Upper lobe of right lung (tissue), 1 donor: ENCODE measurements at regions not wholly inside any gene's neighbourhood (a gene's known extent, or its start where the extent isn't known, plus 50 kb on each side); places are given as distances from the start of the nearest gene placed in this dataset.

ENCODE experiments used
- ATAC-seq: fragments of 200-7000 bp; cut with Tn5 transposase; one replicate; pipeline ENCODE4 v1.9.1; 2020; ENCODE audit warnings: mild to moderate bottlenecking, moderate library complexity
- DNase-seq: peaks from one replicate; pipeline ENCODE4 v3.0.0-alpha.2; 2020
- H3K27ac ChIP-seq: fragments of 200-600 bp; one replicate; pipeline ENCODE4 v1.8.0; 2022
- H3K27me3 ChIP-seq: fragments of 200-600 bp; one replicate; pipeline ENCODE4 v1.8.0; 2022; ENCODE audit warnings: mild to moderate bottlenecking
- H3K36me3 ChIP-seq: fragments of 200-600 bp; one replicate; pipeline ENCODE4 v1.8.0; 2022
- H3K4me1 ChIP-seq: fragments of 200-600 bp; one replicate; pipeline ENCODE4 v1.8.0; 2022
- H3K4me3 ChIP-seq: fragments of 200-600 bp; one replicate; pipeline ENCODE4 v1.8.0; 2022; ENCODE audit warnings: mild to moderate bottlenecking
- H3K9me3 ChIP-seq: fragments of 200-600 bp; one replicate; pipeline ENCODE4 v1.8.0; 2022
- CTCF ChIP-seq: fragments of 200-600 bp; IDR thresholded peaks from one replicate; pipeline ENCODE4 v1.8.0; 2022; ENCODE audit warnings: antibody characterized with exemption
- intact Hi-C: fragments of 100-400 bp; cut with DNase I; formaldehyde crosslinking; loops from one replicate; pipeline ENCODE4 v1.11.0; 2022
- donor health status: DM: no; HTN: yes; CAD: no; lungs with severe emphysema.

- intact Hi-C loops: no loop called here
- no peaks in the 10 kb centered on the region for H3K4me1 ChIP-seq
- no peak overlapping the region for H3K27ac ChIP-seq
- no peaks in the 10 kb centered on the region for H3K27me3 ChIP-seq
- H3K4me3 ChIP-seq: no peak overlapping the region
- H3K9me3 ChIP-seq: no peaks in the 10 kb centered on the region
- DNase-seq (no peak), ATAC-seq (no peak)
- no peaks in the 10 kb centered on the region for H3K36me3 ChIP-seq
- no peak for TF ChIP-seq CTCF
Observed at GRCh38 chr7:112970771-112971170, 115.9 kb downstream of the GPR85 start.

- Histone ChIP-seq H3K27ac (no peak overlapping the region), H3K4me1 (no peaks in the 10 kb centered on the region), H3K27me3 (no peaks in the 10 kb centered on the region), H3K9me3 (no peaks in the 10 kb centered on the region), H3K4me3 (no peak overlapping the region), H3K36me3 (no peaks in the 10 kb centered on the region)
- intact Hi-C loops: no loop called here
- DNase-seq (no peak), ATAC-seq (no peak)
- TF ChIP-seq CTCF: no peak
Observed at GRCh38 chr7:112969946-112970345, 116.7 kb downstream of the GPR85 start.

GRCh38 chr7:112965506-112965905 is 121.1 kb downstream of the GPR85 start:
- Histone ChIP-seq H3K4me1 (no peaks in the 10 kb centered on the region), H3K27me3 (no peaks in the 10 kb centered on the region), H3K36me3 (no peaks in the 10 kb centered on the region), H3K27ac (no peak overlapping the region), H3K9me3 (no peaks in the 10 kb centered on the region), H3K4me3 (no peak overlapping the region)
- ATAC-seq (no peak), DNase-seq (no peak)
- TF ChIP-seq CTCF: no peak
- intact Hi-C loops: no loop called here

GRCh38 chr7:112963634-112964033 is 123.0 kb downstream of the GPR85 start:
- no peaks in the 10 kb centered on the region for H3K36me3 ChIP-seq
- ATAC-seq: no peak
- H3K4me1 ChIP-seq: no peaks in the 10 kb centered on the region
- intact Hi-C loops: no loop called here
- no peak overlapping the region for H3K4me3 ChIP-seq
- no peak for DNase-seq
- no peaks in the 10 kb centered on the region for H3K27me3 ChIP-seq
- TF ChIP-seq CTCF: no peak
- no peaks in the 10 kb centered on the region for H3K9me3 ChIP-seq
- no peak overlapping the region for H3K27ac ChIP-seq

- Histone ChIP-seq H3K36me3 (no peaks in the 10 kb centered on the region), H3K27ac (no peak overlapping the region), H3K4me1 (no peaks in the 10 kb centered on the region), H3K4me3 (no peak overlapping the region), H3K9me3 (no peaks in the 10 kb centered on the region), H3K27me3 (no peaks in the 10 kb centered on the region)
- DNase-seq (no peak), ATAC-seq (no peak)
- intact Hi-C loops: no loop called here
- no peak for TF ChIP-seq CTCF
Observed at GRCh38 chr7:112962815-112963214, 123.8 kb downstream of the GPR85 start.

- no peak for TF ChIP-seq CTCF
- ATAC-seq (no peak), DNase-seq (no peak)
- Histone ChIP-seq H3K9me3 (no peaks in the 10 kb centered on the region), H3K36me3 (no peaks in the 10 kb centered on the region), H3K4me3 (no peak overlapping the region), H3K27me3 (no peaks in the 10 kb centered on the region), H3K4me1 (no peaks in the 10 kb centered on the region), H3K27ac (no peak overlapping the region)
- intact Hi-C loops: no loop called here
Observed at GRCh38 chr7:112959276-112959675, 127.4 kb downstream of the GPR85 start.
